Stimulated activated CD8-positive, alpha-beta memory T cell treated with anti-CD3 and anti-CD28 coated beads, Interleukin-7, amount 100 ng/mL, for 4 hours (primary cell): ENCODE measurements at regions not wholly inside any gene's neighbourhood (a gene's known extent, or its start where the extent isn't known, plus 50 kb on each side); places are given as distances from the start of the nearest gene placed in this dataset.
"Not testable (repeated sequence)": the region's sequence is repeated elsewhere in the genome, so short reads cannot be mapped to it uniquely, and the experiment has no call there.

Experiments used
- DNase-seq, 2 donors: peaks; one replicate each; pipeline ENCODE4 v3.0.0-alpha.2; 2020; ENCODE audit warnings: low read depth in 2 of 2

DNA sequence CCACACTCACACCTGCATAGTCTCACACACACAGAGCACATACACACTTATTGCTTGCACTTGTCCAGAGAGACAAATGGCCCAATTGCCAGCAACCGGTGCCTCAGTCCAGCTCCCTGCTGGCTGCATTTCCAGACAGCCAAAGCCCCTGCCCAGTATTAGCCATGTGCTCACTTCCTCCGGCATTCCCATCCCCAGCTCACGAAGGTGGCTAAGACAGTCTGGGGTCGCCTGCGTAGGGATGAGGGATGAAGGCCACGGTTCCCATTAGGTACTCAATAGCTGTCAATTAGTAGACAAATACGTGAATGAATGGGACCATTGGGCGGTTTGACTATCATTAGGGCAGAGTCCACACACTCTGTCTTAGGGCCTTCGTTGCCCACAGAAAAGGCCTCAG, 146.8 kb upstream of the EGLN3 start:
- DNase-seq: no peak

DNA sequence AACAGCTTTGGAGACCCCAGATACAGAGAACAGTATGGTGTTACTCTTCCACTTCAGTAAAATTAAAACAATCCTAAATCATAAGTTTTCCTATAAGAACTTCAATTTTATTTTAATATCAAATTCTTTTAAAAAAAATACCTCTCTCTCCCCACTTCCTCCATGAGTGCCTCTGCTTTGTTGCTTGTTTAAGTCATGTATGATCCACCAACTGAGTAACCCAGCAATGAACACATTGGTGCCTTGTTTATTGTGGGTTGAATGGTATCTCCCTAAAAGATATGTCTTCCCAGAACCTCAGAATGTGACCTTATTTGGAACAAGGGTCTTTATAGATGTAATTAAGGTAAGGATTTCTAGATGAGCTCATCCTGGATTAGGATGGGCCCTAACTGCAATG, 143.5 kb upstream of the EGLN3 start:
- DNase-seq: no peak

DNA sequence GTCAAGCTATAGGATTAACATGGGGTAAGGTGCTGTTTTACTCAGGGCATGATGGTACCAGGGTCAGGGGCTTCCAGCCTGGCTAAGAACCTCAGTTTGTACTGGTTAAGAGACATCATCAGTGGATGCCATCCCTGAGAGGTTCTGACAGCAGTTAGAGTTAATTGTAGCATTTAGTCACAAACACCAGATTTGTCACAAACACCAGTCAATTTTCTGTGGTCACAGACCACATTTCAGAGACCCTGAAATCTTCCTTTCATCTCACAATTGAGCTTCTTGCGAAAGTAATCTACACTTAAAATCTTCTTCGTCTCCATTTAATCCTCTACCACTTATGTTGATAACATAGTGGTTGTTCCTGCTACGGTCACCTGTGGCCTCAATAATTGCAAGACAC, 143.0 kb upstream of the EGLN3 start:
- no peak for DNase-seq

DNA sequence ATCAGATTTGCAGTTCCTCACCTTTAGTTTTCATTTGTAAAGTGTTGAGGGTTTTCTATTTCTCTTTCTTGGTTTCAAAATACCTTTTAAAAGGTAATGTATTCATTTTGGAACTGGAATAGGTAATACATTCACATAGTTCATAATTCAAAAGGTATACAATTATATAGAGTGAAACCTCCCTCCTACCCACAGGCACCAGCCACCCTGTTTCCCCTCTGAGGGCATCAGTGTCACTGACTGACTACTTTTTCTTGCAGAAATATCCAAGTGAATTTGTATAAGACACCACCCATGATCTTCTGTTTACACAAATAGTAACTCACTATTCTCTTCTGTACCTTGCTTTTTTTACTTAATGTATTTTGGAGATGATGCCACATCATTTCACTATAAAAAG, 139.6 kb upstream of the EGLN3 start:
- no peak for DNase-seq

DNA sequence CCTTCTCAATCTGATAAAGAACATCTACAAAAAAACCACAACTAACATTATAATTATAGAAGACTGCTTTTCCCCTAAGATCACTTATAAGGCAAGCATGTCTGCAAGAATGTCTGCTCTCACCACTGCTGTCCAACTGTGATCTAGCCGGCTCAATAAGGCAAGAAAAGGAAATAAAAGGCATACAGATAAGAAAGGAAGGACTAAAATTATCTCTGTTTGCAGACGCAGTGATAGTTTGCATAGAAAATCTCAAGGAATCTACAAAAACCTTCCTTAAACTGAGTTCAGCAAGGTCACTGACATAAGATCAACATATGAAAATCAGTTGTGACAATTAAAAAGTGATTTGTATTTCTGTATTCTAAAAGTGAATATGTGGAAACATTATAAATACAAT, 138.0 kb upstream of the EGLN3 start:
- DNase-seq: no peak

DNA sequence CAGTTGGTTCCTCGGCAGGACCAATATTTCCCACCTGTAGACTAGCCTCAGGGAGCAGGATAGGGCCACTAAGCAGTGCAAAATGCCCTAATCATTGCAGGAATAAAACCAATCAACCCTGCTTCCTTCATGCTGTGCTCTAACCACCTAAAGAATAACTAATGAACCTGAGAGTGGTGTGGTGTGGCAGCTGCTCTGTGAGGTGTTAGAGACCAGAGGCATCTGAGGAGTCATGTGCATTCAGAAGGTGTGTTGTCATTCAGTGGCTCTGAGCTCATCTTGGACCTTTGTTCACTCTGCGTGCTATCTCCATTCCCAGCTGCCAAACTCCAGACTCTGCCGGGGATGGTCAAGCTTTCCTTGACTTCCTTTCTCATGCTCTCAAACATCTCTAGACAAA, 136.7 kb upstream of the EGLN3 start:
- no peak for DNase-seq

DNA sequence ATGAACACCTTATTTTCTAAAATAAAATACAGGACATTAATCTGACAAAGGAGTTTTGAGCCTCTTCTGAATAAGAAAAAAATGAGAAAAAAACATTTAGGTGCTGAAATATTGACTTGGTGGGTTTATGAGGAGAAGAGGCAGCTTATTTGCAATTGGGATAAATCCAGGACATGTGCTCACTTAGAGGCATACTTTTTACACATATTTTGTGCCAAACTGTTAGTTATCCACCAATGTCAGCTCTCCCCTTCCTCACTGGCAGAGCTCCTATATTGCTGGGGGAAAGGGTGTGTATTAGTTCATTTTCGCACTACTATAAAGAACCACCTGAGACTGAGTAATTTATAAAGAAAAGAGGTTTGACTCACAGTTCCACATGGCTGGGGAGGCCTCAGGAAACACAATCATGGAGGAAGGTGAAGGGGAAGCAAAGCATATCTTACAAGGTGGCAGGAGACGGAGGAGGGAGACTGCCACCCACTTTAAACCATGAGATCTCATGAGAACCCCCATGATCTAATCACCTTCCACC, 135.4 kb upstream of the EGLN3 start:
- no peak for DNase-seq

DNA sequence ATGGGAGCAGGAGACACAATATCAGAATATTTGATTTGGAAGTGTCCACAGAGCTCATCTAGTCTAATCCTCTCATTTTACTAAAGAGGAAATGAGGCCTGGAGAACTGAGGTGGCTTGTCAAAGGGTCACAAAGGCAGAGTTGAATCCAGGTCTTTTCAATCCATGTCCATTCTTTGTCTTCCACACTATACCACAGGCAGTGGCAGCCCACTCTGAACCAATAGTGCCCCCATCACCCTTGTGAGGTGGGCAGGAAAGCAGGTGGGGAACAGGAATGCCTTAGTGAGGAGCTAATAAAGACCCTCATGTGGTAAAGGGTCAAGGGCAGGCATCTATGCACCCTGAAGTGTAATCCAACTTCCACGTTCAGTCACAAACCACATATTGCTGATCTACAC, 134.8 kb upstream of the EGLN3 start:
- no peak for DNase-seq

DNA sequence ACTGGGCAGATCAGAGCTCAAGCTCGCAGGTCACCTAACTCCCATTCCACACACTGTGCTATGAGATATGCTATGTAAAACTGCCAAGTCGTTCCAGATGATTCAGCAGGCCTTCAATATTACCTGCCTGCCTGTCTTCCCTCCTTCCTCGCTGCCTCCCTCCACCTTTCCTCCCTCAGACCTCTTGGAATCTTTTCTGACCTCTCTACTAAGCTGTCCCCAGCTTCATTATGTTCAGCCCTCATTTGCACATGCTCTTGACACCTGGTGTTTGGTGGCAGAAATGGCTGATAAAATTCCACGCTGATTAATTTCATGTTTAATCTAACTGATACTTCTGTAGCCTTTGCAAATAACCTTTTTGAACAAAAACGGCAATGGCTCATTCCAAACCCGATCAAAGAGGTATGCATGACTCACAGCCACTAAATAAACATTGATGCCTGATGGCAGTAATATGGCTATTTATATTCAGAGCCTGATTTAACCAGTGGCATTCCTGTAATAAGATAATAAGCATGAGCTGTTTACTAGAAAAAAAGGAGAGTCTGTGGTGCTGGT, 130.8 kb upstream of the EGLN3 start:
- no peak for DNase-seq

DNA sequence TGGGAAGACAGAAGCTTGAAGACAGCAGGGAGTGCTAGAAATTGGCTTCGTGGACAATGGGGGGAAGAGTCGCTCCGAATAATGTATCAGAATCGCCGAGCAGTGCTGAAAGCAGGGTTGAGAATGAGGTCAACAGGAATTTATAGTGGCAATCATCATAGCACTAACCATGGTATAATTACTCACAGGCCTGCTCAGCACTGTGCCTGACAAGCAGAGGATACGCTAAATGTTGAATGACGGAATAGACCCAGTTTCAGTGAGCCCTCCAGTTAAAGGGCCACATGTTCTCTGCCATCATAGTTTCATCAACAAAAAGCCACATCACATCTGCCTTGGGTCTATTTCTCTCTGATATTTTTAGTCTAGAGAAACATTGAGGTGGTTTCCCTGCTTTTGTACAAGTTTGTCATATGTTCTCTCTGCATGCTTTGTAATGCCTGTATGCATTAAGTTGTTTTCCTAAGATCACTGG, 130.3 kb upstream of the EGLN3 start:
- DNase-seq: no peak

DNA sequence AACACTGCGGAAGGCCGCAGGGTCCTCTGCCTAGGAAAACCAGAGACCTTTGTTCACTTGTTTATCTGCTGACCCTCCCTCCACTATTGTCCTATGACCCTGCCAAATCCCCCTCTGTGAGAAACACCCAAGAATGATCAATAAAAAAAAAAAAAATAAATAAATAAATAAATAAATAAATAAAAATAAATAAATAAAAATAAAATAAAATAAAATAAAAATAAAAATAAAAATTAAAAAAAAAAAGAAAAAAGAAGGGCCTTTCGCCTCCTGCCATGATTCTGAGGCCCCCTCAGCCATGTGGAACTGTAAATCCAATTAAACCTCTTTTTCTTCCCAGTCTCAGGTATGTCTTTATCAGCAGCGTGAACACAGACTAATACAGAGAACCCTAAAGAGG, 128.8 kb upstream of the EGLN3 start:
- DNase-seq: not testable (repeated sequence)

DNA sequence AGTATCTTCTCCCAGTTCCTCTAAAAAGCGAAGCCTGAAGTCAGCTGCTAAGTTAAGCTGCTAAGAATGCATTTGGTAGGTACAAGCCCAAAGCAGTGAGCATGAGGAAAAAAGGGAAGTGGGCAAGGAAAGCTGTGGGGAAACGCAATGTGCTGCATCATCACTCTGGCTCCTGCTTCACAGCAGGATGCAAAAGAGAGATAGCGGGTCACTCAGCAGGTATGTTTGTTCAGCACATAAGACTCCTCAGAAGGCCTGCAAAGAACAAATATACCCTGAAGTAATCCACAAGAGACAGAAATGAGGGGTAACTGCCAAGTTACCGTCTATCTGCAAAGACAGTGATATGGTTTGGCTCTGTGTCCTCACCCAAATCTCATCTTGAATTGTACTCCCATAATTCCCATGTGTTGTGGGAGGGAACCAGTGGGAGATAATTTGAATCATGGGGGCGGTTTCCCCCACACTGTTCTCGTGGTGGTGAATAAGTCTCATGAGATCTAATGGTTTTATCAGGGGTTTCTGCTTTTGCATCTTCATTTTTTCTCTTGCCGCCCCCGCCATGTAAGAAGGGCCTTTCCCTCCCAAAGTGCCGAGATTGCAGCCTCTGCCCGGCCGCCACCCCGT, 127.4 kb upstream of the EGLN3 start:
- DNase-seq: no peak

DNA sequence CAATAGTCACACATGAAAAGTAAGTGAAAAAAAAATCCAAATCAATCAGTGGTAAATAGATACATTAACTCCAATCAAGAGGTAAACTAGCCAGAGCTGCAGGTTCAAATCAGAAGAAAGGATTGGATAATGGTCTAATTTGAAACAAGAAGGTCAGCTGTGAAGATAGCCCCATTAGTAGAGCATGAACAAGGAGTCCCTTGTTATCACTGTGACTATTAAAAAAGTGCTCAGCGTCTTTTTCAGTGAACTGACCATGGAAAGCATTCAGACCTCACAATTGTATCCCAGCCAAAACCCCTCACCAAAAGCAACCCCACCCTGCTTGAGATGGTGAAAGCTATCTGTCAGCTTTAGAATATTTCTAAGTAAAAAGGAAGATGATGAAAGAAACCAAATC, 125.0 kb upstream of the EGLN3 start:
- no peak for DNase-seq

DNA sequence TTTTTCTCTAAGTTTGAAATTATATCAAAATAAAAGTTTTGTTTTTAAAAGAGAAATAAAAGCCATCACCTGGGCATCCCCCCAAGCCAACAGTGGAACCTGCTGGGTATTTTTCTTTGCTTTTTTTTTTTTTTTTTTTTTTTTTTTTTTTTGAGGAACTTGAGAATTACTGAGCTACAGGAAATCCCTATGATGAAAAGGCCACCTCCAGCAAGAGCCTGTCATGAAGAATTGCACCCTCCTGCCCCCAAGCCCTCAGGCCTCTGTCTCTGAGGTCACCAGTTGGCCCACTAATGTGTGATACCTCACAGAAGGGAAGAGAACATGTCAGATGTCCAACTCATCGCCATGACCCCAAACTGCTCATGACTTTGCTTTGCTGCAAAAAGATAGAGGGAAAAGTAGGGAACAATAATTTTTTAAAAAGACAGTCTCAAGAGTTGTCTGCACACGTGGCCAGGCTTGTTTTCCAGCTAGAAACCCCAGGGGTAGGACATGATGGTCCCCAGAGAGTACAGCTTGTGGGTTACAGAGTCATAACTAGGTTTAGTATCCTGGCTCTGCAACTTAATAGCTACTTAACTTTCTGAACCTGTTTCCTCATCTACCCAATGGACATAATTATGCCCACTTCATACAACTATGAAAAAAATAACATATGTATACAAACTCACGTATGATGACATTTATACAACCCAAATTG, 124.3 kb upstream of the EGLN3 start:
- DNase-seq: no peak

DNA sequence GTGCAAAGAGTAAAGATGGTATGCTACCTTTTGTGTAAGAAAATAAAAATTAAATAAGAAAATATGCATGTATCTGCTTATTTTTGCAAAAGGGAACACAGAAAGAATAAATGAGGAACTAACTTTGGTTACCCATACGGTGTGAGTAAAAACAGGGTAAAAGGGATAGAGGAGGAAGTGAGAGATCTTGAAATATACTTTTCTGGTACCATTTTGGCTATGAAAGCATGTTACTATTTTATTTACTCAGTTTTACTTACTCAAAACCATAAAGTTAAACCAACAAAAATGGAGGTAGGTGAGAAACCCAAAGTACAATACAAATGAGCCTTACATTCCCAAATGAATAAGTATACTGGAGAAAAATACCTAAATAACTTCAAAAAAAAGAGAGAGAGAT, 122.0 kb upstream of the EGLN3 start:
- no peak for DNase-seq

DNA sequence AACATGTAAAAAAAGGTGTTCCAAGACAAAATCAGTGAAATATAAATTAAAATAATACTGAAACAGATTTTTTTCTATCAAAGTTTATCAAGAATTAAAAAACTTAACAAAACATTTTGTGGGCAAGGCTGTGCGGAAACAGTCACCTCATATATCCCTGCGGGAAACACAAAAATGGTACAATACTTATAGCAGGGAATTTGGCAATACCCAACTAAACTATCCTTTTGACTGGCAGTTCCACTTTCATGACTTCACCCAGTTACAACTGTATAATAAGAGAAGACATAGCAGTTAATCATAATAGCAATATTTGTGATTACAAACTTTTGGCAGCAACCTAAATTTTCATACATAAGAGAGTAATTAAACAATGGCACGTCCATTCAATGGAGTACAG, 121.5 kb upstream of the EGLN3 start:
- DNase-seq: no peak

DNA sequence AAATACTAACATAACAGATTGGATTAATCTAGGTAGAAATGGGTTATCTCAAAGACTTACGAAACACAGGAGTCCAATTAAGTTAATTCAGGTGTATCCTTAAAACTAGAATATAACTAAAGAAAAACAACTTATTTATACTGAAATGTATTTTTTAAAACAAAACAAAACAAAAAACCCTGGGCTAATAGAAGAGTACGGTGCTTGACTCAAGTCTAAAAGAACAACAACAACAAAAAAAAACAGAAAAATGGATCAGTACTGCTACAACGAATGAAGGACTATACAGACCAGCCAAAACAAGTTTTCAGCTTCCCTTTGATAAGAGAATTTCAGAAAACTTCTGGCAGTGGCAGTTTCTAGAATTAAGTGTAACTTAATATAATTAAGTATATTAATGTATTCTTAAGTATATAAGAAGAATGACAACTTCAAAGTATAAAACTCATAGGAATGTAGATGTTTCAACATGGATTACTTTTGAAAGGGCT, 120.1 kb upstream of the EGLN3 start:
- no peak for DNase-seq

DNA sequence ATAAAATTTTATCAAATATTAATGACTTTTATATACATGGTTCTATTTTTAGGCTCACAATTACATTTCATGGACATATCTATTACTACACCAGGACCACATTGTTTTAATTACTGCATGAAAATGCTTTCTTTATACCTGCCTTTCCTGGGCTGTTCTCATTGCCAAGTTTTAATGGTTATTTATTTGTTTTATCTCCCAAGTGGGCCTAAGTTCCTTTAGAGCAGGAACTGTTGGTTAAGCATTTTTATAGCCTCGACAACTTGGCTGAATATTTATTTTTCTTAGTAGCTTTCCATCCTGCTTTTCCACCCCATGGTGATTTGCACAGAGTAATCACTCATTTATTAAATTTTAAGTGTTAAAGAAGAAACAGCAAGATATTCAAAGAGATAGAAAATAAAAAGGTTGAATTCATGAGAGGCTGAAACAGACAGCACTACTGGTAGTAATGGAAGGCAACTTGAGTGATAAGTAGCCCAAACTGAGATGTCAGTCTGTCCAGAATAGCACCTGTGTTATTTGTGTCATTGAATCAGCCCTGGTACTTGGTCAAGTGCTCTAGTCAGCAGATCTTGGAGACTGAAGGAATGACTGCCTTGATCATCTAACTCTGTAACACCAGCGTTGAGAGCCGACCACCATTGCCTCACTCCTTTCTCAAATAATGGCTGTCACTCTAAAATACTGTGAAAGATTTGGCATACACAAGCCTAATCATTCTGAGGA, 119.1 kb upstream of the EGLN3 start:
- no peak for DNase-seq

DNA sequence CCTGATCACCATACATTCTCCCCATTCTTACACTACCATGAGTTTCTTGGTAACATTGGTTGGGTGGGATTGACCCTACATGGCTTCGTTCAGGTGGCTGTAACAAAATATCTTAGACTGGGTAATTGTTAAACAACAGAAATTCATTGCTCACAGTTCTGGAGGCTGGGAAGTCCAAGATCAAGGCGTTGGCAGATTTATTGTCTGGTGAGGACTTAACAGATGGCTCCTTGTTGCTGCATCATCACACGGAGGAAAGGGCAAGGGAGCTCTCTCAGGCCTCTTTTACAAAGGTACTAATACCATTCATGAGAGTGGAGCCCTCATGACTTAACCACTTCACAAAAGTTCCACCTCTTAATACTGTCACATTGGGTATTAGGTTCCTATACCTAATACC, 116.7 kb upstream of the EGLN3 start:
- no peak for DNase-seq

DNA sequence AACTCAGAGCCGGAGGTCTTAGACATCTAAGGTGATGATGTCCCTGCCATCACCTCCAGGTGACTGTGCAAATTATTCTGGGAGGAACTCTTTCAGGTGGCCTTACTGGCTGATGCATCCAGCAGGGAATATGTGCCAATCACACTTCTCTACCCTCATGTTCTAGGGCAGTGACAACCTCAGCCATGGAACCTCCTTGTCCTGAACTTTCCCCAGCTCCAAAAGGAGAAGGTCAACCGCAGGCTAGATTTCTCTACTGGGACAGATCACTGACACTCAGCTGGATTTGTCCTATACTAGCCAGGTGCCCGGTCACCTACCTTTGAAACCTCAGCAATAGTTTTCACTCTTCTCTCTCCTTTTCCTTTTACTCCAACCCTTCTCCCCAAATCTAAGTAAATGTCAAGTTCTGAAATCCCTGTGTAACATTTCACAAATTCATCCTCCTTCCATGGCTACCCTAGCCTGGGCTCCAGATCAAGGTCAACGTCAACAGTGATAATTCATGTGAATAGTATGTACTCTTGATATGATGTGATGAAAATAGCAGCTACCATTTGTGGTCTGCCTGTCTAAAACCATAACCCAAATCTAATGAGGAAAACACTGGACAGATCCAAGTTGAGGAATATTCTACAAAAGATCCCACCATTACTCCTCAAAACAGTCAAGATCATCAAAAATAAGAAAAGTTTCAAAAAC, 115.0 kb upstream of the EGLN3 start:
- DNase-seq: no peak

DNA sequence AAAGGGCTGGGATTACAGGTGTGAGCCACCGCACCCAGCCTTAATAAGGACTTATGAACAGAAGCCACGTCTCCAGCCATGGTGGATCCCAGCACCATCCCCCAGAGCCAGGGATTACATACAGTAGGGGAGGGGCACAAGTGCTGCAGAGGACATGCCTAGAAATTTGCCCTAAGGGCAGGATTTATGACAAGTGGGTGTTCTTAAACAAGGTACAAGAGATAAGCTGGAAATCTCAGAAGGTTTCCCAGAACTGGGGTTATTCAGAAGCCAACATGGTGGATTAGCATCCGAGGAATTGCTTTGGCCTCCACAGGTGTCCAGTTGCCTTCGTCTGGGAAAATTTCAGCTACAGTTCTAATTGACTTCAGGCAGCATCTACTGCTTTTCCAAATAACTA, 114.4 kb upstream of the EGLN3 start:
- DNase-seq: no peak

DNA sequence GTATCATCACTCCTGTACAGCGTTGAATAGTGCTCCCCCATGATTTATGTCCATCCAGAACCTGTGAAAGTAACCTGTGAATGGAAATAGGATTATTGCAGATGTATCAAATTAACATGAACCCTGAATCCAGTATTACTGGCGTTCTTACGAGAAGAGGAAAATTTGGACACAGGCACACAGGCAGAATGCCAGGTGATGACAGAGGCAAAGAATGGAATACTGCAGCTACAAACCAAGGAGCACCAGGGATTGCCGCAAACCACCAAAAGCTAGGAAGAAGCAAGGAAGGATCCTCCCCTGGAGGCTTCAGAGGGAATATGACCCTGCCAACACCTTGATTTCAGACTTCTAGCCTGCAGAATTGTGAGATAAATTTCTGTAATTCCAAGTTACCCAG, 113.5 kb upstream of the EGLN3 start:
- DNase-seq: no peak
